IPS-NIHi7 (cell line): ENCODE measurements at regions not wholly inside any gene's neighbourhood (a gene's known extent, or its start where the extent isn't known, plus 50 kb on each side); places are given as distances from the start of the nearest gene placed in this dataset.
A peak's percentile ranks its signal among the peaks of the same experiment; 100 is the strongest.
"Not testable (repeated sequence)": the region's sequence is repeated elsewhere in the genome, so short reads cannot be mapped to it uniquely, and the experiment has no call there.

Experiments used
- DNase-seq: peaks from one replicate; pipeline ENCODE4 v3.0.0; 2012; ENCODE audit warnings: mixed read lengths; ENCODE audit errors: extremely low spot score

DNA sequence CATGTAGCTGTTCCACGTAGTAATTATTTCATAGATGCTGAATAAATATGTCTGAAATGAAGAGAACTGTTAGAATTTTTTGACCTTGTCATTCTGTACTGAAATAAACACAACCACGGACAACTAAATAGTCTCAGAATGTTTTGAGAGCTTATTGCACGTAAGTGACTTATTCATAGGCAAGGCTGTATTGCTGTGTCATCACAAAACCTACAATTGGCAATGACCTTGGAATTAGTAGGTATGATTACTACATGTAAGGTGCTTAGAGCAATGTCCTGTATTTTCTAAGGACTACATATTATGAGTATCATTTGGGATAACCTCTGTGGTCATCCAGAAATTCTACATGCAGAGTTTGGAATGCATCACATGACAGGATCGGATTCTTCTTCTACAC lies 237.2 kb upstream of the PUDP start:
- DNase-seq, result no peak

GRCh38 chrX:7378406-7378805 lies 230.5 kb upstream of the PUDP start:
- DNase-seq, result no peak

DNA sequence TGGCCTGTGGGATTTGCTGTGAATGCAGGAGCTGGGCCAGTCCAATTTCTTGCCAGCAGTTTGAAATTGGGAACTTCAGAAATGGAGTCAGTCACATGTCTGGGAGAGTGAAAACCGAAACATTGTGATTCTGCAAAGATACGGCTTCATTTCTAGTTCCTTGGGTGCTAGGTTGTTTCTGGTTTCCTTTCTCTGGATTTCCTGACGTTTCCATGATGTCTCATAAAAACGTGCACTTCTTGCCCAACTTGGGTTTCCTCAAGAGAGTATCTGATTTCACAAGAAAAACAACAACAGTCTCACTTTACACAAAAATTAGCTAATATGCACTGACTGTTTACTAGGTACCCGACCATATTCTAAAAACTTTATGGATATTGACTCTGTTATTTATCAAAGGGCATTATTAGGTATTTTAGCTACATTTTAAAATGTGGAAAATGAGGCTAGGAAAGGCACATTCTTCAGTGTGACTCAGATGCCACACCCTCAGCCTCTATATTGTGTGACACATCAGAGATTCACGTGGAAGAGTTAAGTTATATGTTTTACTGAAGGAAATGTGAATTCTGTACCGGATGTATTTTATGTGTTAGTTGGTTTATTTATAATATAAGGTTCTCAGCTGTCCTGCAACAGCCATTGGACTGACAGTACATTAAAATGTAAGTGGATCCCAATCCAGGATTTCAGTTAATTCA lies 225.0 kb upstream of the PUDP start:
- no peak for DNase-seq

- no peak for DNase-seq
These were observed 214.2 kb upstream of the PUDP start for GRCh38 chrX:7362111-7362510.

DNA sequence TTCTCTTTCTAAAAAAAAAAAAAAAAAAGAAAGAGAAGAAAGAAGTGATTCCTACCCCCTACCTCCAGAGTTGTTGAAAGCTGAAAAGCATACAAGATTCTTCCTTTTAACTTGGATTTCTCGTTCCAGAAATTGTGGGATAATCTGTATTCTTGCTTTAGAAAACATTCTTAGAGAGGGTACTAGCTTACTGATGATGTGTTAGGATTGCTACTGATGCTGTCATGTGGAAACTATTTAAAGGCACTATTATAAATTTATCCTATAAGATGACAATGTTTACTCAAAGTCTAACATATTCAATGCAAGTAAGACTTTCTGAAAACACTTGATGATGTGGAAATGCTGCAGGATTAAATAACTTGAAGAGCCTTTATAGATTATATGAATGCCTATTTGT lies 204.0 kb upstream of the PUDP start:
- DNase-seq, result no peak

DNA sequence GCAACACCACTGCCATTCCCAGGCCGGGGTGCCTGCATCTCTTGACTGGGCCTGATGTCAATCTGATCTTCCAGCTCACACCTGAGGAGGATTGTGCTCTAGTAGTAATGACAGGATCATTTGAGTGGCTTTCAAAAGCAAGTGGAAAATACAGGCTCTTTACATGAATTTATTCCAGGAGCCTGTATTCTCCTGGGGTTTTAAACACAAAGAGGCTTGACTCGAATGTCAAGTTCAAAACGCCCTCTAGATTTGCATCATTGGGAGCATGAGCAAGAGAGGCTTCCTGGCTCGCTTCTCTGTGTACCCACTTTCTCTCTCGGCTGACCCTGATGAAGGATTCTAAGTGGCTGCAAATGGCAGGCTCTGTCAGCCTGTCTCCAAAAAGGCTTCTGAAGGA lies 199.5 kb upstream of the PUDP start:
- no peak for DNase-seq

DNA sequence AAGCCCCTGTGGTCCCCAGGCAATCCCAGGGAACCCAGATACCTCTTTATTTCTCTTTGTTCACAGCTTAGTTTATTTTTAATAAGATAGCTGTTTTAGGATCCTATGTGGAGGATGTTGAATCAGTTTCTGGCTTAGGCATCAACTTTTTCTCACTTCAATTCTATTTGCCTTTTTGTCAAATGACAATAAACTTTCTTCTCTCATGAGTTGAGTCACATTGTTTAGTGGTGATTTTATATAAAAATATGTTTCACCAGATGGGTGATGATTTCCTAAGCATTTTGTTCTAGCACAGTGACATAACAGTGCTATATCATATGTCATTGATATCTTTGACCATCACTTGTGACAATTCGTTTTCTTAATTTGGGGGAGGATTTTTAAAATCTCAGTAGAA lies 198.1 kb upstream of the PUDP start:
- no peak for DNase-seq

GRCh38 chrX:7343181-7343580 lies 195.2 kb upstream of the PUDP start:
- DNase-seq, result no peak

DNA sequence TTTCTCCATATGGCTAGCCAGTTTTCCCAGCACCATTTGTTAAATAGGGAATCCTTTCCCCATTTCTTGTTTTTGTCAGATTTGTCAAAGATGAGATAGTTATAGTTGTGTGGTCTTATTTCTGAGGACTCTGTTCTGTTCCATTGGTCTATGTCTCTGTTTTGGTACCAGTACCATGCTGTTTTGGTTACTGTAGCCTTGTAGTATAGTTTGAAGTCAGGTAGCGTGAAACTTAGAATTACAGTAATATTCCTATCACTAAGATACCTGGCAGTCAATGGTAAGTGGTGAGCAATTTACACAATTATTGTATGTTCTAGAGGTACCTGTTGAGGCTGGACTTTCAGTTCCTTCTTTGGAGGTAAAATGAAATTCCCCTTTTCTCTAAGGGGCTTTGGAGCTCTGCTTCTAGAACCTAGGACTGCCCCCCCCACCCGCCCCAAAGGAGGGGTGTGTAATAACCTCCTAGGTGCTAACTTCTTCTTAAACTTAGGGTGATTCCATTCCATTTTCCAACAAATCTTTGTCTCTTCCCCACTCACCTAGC lies 187.9 kb upstream of the PUDP start:
- DNase-seq, result not testable (repeated sequence)

GRCh38 chrX:7334253-7334935 lies 186.4 kb upstream of the PUDP start:
- DNase-seq, result no peak

GRCh38 chrX:7330971-7331746 lies 183.2 kb upstream of the PUDP start:
- no peak for DNase-seq

DNA sequence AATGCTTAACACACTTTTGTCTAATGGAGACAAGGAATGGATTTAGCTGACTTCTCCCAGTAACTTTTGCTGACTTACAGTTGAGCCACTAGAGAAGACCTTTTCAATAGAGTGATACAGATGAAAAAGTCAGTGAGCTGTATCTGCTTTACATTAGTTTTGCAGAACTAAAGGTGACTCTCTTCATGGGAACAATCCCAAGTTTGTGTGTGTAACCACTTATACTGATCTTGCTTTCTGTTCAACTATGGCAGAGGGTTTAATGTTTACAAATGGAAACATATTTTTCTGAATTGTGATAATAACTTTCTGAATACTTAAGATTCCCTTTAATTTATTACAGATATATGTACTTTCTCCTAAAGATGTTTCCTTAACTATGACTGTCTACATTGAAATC lies 182.6 kb upstream of the PUDP start:
- DNase-seq, result no peak

GRCh38 chrX:7318661-7319060 lies 170.7 kb upstream of the PUDP start:
- DNase-seq, result peak; percentile 45

GRCh38 chrX:7318241-7318640 lies 170.3 kb upstream of the PUDP start:
- DNase-seq, result no peak

DNA sequence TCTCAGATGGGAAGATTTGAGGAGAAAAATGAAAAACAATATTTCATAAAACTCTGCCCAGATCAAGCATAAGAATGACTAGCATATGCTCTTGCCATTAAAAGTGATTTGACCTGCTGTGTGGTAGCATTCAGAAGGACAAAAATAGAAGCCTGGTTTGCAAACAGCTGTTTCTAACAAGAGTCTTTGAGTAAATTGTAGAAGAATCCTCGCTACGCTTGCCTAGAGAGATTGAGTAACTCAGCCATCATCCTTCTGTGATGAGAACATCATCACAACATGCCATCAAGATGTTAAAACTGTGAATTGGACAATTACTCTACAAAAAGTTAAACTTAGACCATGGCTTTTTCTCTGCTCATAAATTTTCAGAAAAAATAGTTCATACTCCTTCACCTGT lies 168.9 kb upstream of the PUDP start:
- no peak for DNase-seq

GRCh38 chrX:7316280-7316679 lies 168.3 kb upstream of the PUDP start:
- no peak for DNase-seq

GRCh38 chrX:7314425-7314824 lies 166.5 kb upstream of the PUDP start:
- DNase-seq, result no peak

- no peak for DNase-seq
These were observed 159.8 kb upstream of the PUDP start for GRCh38 chrX:7307720-7308119.

GRCh38 chrX:7294483-7294882 lies 146.5 kb upstream of the PUDP start:
- no peak for DNase-seq

DNA sequence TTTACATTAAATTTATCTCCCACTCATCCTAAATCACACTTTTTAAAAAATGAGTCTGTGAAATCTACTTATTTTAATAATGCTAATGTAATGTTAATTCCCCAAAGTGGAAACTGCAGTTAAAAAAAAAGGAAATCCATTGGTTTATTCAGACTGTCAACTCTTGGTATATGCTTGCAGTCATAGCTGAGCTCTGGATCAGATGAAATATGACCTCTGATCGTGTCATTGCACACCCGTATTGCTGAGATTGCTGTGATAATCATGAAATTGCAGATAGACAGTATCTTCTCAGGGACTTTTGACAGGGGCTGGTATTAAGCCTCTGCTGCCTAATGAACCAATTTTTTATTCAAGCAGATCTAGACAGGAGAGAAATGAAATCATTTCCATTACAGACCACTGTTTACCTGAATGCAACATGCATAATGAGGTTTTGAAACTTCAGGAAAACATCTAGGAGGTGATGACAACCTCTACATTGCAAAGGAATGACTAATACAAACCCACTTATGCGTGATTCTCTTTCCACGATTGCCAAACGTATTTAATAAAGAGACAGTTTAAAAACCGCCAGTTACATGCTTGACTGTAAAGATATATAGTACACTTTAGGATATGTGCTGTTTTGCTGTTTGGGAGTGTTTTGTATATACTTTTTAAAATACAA lies 138.3 kb upstream of the PUDP start:
- DNase-seq, result no peak

- no peak for DNase-seq
These were observed 137.8 kb upstream of the PUDP start for GRCh38 chrX:7285765-7286164.

GRCh38 chrX:7283741-7284140 lies 135.8 kb upstream of the PUDP start:
- DNase-seq, result no peak
